SK-N-SH treated with all-trans-retinoic acid at 6 μM for 48 hours (cell line): ENCODE measurements at regions not wholly inside any gene's neighbourhood (a gene's known extent, or its start where the extent isn't known, plus 50 kb on each side); places are given as distances from the start of the nearest gene placed in this dataset.

Experiments used
- OSR1 ChIP-seq: fragments of 250-450 bp; sonication (Bioruptor Pico); IDR thresholded peaks from 2 replicates; pipeline ENCODE4 v1.8.0; 2022; ENCODE audit warnings: moderate library complexity, mild to moderate bottlenecking, inconsistent platforms
- RARB ChIP-seq: fragments of 250-450 bp; sonication (Bioruptor Pico); IDR thresholded peaks from 2 replicates; pipeline ENCODE4 v1.8.0; 2021; ENCODE audit warnings: mild to moderate bottlenecking, moderate library complexity

- TF ChIP-seq OSR1 (CRISPR knock-in tag) (no peak), RARB (CRISPR knock-in tag) (no peak)
Observed at GRCh38 chr1:90396917-90397316, 320.2 kb downstream of the BARHL2 start.
